Cardiac fibroblast (primary cell): ENCODE measurements at regions not wholly inside any gene's neighbourhood (a gene's known extent, or its start where the extent isn't known, plus 50 kb on each side); places are given as distances from the start of the nearest gene placed in this dataset.
A peak's percentile ranks its signal among the peaks of the same experiment; 100 is the strongest.

Source experiments
- DNase-seq, 2 donors: peaks; one replicate each; pipeline versions ENCODE4 v3.0.0 to v3.0.0-alpha.2; 2010; ENCODE audit warnings: low read depth in 2 of 2
- H3K4me3 ChIP-seq, 2 donors: replicated peaks in 1 of 2; 1 replicate in 1 of 2; 2 replicates in 1 of 2; pipeline ENCODE4 v1.5.1; 2011; ENCODE audit warnings: low read depth in 2 of 2, low read length in 2 of 2, mild to moderate bottlenecking in 2 of 2, moderate library complexity in 1 of 2
- CTCF ChIP-seq: IDR thresholded peaks from one replicate; pipeline ENCODE4 v1.5.1; 2011; ENCODE audit warnings: low read depth, mild to moderate bottlenecking, low read length, inconsistent platforms

- H3K4me3 ChIP-seq: no peak overlapping the region
- DNase-seq: peak; percentile 22 to 33
- TF ChIP-seq CTCF: no peak
These were observed 164.4 kb upstream of the LRIG3 start for GRCh38 chr12:59084511-59085375.

- no peak overlapping the region for H3K4me3 ChIP-seq
- TF ChIP-seq CTCF: no peak
- DNase-seq: no peak
These were observed 162.6 kb upstream of the LRIG3 start for GRCh38 chr12:59082952-59083351.

DNA sequence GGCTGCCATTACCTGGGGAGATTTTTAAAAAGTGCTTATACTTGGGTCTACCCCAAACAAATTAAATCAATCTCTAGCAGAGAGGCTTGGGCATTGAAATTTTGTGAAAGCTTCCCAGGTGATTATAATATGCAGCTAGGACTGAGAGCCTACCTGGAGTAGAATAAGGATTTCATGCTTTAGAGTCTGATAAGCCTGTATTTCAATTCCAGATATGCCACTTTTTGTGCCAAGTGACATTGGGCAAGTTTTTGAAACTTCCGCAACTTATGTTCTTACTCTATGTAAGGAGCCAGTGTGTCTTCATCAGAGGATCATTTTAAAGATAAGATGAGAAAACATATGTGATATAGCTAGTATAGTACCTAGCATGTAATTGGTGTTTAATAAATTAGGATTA lies 159.8 kb upstream of the LRIG3 start:
- TF ChIP-seq CTCF: no peak
- no peak overlapping the region for H3K4me3 ChIP-seq
- no peak for DNase-seq

GRCh38 chr12:59079472-59079871 lies 159.2 kb upstream of the LRIG3 start:
- DNase-seq: no peak
- no peak for TF ChIP-seq CTCF
- H3K4me3 ChIP-seq: no peak overlapping the region

GRCh38 chr12:59079002-59079401 lies 158.7 kb upstream of the LRIG3 start:
- TF ChIP-seq CTCF: no peak
- no peak for DNase-seq
- no peak overlapping the region for H3K4me3 ChIP-seq

DNA sequence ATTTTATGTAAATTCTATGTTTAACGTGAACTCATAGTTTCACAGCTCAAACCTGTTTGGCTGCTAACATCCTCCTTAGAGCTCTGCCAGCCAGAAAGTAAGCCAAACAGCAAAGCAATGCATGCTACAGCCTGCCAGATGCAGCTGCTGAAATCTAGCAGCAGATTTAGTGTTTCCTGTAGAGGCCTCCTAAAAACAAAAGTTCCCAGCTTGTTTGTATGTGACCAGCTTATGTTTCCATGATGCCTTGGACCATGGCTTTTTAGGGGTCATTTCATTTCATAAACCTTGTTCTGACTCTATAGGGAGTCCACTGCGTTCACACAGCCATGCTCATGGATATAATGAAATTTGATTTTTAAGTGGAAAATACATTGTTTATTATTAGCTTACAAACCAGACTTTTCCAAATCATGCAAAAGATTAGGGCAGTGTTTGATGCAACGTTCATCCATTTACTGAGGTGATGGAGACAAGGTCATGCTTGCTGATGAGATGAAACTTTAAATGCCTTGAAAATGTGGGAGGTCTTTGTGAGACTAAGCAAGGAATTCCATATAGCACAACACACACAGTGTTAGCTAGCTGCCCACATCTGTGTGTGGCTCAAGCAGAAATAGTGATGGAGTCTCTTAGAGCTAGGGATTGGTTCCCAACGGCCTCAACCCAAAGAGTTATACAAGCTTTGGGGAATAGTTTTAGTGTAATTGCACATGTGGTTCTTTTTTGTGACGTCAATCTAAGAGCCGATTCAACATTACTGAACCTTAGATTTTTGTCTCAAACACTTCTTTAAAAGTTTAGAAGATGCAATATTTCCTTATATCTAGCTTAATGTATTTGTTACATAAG lies 157.5 kb upstream of the LRIG3 start:
- peak in 1 of 2 donors; percentile 77 for DNase-seq
- H3K4me3 ChIP-seq: no peak overlapping the region
- TF ChIP-seq CTCF: no peak
